PC-3 (cell line): ENCODE measurements at regions not wholly inside any gene's neighbourhood (a gene's known extent, or its start where the extent isn't known, plus 50 kb on each side); places are given as distances from the start of the nearest gene placed in this dataset.

Source experiments
- ATAC-seq: fragments of 200-7000 bp; cut with Tn5 transposase; 2 replicates; pipeline ENCODE4 v1.9.1; 2020; ENCODE audit warnings: mild to moderate bottlenecking, moderate library complexity
- BruUV-seq: library from RNA; stranded (reverse); fragments of 400-500 nt; replicated peaks from 2 replicates; lab custom pipeline; 2021; lab: Mats Ljungman, UMichigan
- CTCF ChIA-PET: fragments of 300-600 bp; sonication (Branson Sonifier 250); formaldehyde crosslinking; loops from one replicate; lab custom pipeline; 2022; ENCODE audit warnings: antibody characterized with exemption; lab: Charles Lee
- POLR2A ChIA-PET: fragments of 300-600 bp; sonication (Branson Sonifier 250); formaldehyde crosslinking; loops from one replicate; lab custom pipeline; 2022; ENCODE audit warnings: antibody characterized with exemption; ENCODE audit not compliant: unreplicated experiment; lab: Charles Lee
- DNase-seq: peaks from one replicate; pipeline ENCODE4 v3.0.0-alpha.2; 2015
- H2AFZ ChIP-seq: fragments of 300-600 bp; sonication (generic); 2 replicates; pipeline ENCODE4 v1.6.0; 2016; ENCODE audit warnings: antibody characterized with exemption, low read length
- H3F3A ChIP-seq: fragments of 300-600 bp; sonication (generic); one replicate; pipeline ENCODE4 v1.6.0; 2017; ENCODE audit warnings: antibody characterized with exemption, low read length, control low read depth, mild to moderate bottlenecking; ENCODE audit not compliant: unreplicated experiment
- H3K27ac ChIP-seq: fragments of 300-600 bp; sonication (generic); 2 replicates; pipeline ENCODE4 v1.5.1; 2016; ENCODE audit warnings: mild to moderate bottlenecking, low read length
- H3K27me3 ChIP-seq: fragments of 300-600 bp; sonication (generic); 2 replicates; pipeline ENCODE4 v1.6.1; 2016; ENCODE audit warnings: low read length, mixed read lengths
- H3K36me3 ChIP-seq: fragments of 300-600 bp; sonication (generic); 2 replicates; pipeline ENCODE4 v1.6.1; 2016; ENCODE audit warnings: low read depth, mixed run types, low read length, mixed read lengths
- H3K4me1 ChIP-seq: fragments of 300-600 bp; sonication (generic); 2 replicates; pipeline ENCODE4 v1.5.1; 2016; ENCODE audit warnings: low read length; ENCODE audit not compliant: insufficient read depth
- H3K4me2 ChIP-seq: fragments of 300-600 bp; sonication (generic); 2 replicates; pipeline ENCODE4 v1.6.0; 2016; ENCODE audit warnings: low read length
- H3K4me3 ChIP-seq: fragments of 300-600 bp; sonication (generic); 2 replicates; pipeline ENCODE4 v1.5.1; 2016; ENCODE audit warnings: mild to moderate bottlenecking, low read length, mixed read lengths
- H3K79me2 ChIP-seq: fragments of 300-600 bp; sonication (generic); 2 replicates; pipeline ENCODE4 v1.6.1; 2017; ENCODE audit warnings: low read length, mixed read lengths
- H3K9ac ChIP-seq: fragments of 300-600 bp; sonication (generic); 2 replicates; pipeline ENCODE4 v1.6.0; 2016; ENCODE audit warnings: mild to moderate bottlenecking, low read length
- H3K9me2 ChIP-seq: fragments of 300-600 bp; sonication (generic); replicated peaks from 2 replicates; pipeline ENCODE4 v1.6.1; 2016; ENCODE audit warnings: mixed run types, low read length, mixed read lengths
- H3K9me3 ChIP-seq: fragments of 300-600 bp; sonication (generic); 2 replicates; pipeline ENCODE4 v1.6.1; 2016; ENCODE audit warnings: low read length, mixed read lengths
- H4K20me1 ChIP-seq: fragments of 300-600 bp; sonication (generic); 2 replicates; pipeline ENCODE4 v1.6.1; 2016; ENCODE audit warnings: low read length, mixed read lengths
- EZH2 ChIP-seq: fragments of 300-600 bp; sonication (generic); IDR thresholded peaks from one replicate; pipeline ENCODE4 v1.6.1; 2017; ENCODE audit warnings: antibody characterized with exemption, mild to moderate bottlenecking, low read length; ENCODE audit not compliant: unreplicated experiment
- EZH2phosphoT487 ChIP-seq: fragments of 300-600 bp; sonication (generic); IDR thresholded peaks from 2 replicates; pipeline ENCODE4 v1.6.1; 2018; ENCODE audit warnings: mild to moderate bottlenecking, antibody characterized with exemption, low read length, borderline replicate concordance
- intact Hi-C: fragments of 100-400 bp; cut with micrococcal nuclease; formaldehyde crosslinking; loops from 2 replicates; pipeline ENCODE4 v1.9.0; 2023
- TF ChIP-seq, protein P1 (sequence below): fragments of 300-600 bp; sonication (generic); conservative IDR thresholded peaks from 2 replicates; pipeline ENCODE4 v1.5.1; 2017; ENCODE audit warnings: antibody characterized with exemption, low read depth, mild to moderate bottlenecking, low read length

DNA sequence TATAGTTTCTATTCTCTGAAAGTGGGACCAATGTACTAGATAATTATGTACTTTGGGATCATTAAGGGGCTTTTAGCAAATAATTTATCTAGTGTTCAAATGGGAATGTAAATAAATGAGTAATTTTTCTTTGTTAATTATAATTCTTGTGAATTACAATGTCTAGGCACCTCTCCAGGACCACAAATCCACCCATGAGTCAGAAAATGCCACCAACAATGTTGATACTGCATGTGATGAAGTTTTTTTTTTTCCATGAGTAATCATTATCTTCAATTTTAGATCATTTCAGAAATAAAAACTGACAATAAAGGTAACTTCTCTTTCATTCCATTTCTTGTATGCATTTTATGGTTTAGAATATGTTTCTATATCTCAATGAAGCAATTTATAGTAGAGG lies 470.3 kb downstream of the VRK1 start:
- ChIA-PET CTCF (no interaction called here), POLR2A (no interaction called here)
- peak overlapping the region; percentile 64 for H3K4me2 ChIP-seq
- H3K27ac ChIP-seq, result peak overlapping the region; percentile 87
- no peak overlapping the region for H3K4me3 ChIP-seq
- intact Hi-C loops, result no loop called here
- ATAC-seq (no peak), DNase-seq (peak; percentile 66)
- H4K20me1 ChIP-seq, result no peaks in the 10 kb centered on the region
- H3F3A ChIP-seq, result peaks cover 5% of the 10 kb centered on the region
- no peaks in the 10 kb centered on the region for H3K9me2 ChIP-seq
- H3K9me3 ChIP-seq, result no peaks in the 10 kb centered on the region
- H3K79me2 ChIP-seq, result no peaks in the 10 kb centered on the region
- TF ChIP-seq EZH2phosphoT487, result no peak
- TF ChIP-seq, protein P1, sequence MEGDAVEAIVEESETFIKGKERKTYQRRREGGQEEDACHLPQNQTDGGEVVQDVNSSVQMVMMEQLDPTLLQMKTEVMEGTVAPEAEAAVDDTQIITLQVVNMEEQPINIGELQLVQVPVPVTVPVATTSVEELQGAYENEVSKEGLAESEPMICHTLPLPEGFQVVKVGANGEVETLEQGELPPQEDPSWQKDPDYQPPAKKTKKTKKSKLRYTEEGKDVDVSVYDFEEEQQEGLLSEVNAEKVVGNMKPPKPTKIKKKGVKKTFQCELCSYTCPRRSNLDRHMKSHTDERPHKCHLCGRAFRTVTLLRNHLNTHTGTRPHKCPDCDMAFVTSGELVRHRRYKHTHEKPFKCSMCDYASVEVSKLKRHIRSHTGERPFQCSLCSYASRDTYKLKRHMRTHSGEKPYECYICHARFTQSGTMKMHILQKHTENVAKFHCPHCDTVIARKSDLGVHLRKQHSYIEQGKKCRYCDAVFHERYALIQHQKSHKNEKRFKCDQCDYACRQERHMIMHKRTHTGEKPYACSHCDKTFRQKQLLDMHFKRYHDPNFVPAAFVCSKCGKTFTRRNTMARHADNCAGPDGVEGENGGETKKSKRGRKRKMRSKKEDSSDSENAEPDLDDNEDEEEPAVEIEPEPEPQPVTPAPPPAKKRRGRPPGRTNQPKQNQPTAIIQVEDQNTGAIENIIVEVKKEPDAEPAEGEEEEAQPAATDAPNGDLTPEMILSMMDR, result no peak
- no peak for TF ChIP-seq EZH2
- peak overlapping the region; percentile 46 for H3K9ac ChIP-seq
- no peaks in the 10 kb centered on the region for H3K36me3 ChIP-seq
- H3K27me3 ChIP-seq, result no peaks in the 10 kb centered on the region
- H2AFZ ChIP-seq, result no peak overlapping the region
- no TSS peak for BruUV-seq
- peaks cover 49% of the 10 kb centered on the region for H3K4me1 ChIP-seq

DNA sequence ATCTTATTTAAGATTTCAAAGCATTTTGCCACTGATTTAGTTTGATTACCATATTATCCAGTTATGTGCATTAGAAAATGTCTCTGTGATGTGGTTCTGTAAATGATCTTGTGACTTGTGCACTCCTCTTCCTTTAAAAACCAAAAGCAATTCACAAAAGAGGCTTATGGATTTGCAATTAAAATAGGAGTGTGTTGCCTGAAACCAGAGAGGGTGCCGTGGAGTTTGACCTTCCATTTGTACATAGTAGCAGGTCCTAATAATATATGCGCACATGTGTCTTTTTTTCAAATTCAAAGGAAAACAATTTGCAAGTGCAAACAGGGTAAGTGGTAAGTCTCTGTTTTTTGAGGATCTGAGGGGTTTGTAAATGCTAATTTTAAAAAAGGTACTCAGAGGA lies 470.9 kb downstream of the VRK1 start:
- TSS peak; percentile 23 for BruUV-seq
- 0 out of 2 replicates have a peak overlapping the region, but pooled peaks have one; percentile 14 for H3K9ac ChIP-seq
- peak overlapping the region; percentile 87 for H3K27ac ChIP-seq
- H3K36me3 ChIP-seq, result no peaks in the 10 kb centered on the region
- no peak overlapping the region for H3K4me3 ChIP-seq
- no peaks in the 10 kb centered on the region for H3K9me3 ChIP-seq
- ATAC-seq (no peak), DNase-seq (no peak)
- intact Hi-C loops, result no loop called here
- no peak for TF ChIP-seq EZH2
- TF ChIP-seq, protein P1, result no peak
- no peak for TF ChIP-seq EZH2phosphoT487
- no peaks in the 10 kb centered on the region for H3K79me2 ChIP-seq
- H3K9me2 ChIP-seq, result no peaks in the 10 kb centered on the region
- ChIA-PET POLR2A (no interaction called here), CTCF (no interaction called here)
- H3K4me1 ChIP-seq, result peaks cover 49% of the 10 kb centered on the region
- peak overlapping the region; percentile 64 for H3K4me2 ChIP-seq
- H3F3A ChIP-seq, result peaks cover 5% of the 10 kb centered on the region
- H3K27me3 ChIP-seq, result no peaks in the 10 kb centered on the region
- H2AFZ ChIP-seq, result no peak overlapping the region
- H4K20me1 ChIP-seq, result no peaks in the 10 kb centered on the region

DNA sequence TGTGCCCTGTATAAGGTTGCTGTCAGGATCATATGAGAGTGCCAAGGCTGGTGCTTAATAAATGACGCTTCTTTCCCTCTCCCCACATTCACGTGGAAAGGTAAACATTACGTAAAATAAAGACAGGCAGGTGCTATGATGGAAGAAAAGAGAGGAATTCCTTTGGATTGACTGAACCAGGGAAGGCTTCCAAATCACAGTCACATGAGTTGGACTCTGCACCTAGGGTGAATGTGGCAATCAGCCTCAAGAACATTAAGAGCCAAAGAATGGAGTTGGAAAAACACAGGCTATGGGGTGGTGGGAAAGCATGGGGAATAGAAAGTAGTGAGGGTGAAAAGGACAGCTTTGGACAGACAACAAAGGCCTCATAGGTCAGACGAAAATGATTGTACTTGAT lies 473.1 kb downstream of the VRK1 start:
- intact Hi-C loops, result loop anchor here (10.0 kb wide), 1 partner anchor 436 kb away; no protein-coding TSS in a partner anchor
- no peak for TF ChIP-seq EZH2phosphoT487
- H3K9me3 ChIP-seq, result no peaks in the 10 kb centered on the region
- H3F3A ChIP-seq, result peaks cover 5% of the 10 kb centered on the region
- BruUV-seq, result no TSS peak
- peaks cover 48% of the 10 kb centered on the region for H3K4me1 ChIP-seq
- DNase-seq (peak; percentile 55), ATAC-seq (no peak)
- no peak overlapping the region for H2AFZ ChIP-seq
- CTCF ChIA-PET, result no interaction called here
- H3K27me3 ChIP-seq, result no peaks in the 10 kb centered on the region
- H3K27ac ChIP-seq, result no peak overlapping the region
- no peak overlapping the region for H3K4me2 ChIP-seq
- no peak overlapping the region for H3K9ac ChIP-seq
- no peaks in the 10 kb centered on the region for H3K36me3 ChIP-seq
- no peaks in the 10 kb centered on the region for H4K20me1 ChIP-seq
- no peaks in the 10 kb centered on the region for H3K79me2 ChIP-seq
- H3K4me3 ChIP-seq, result no peak overlapping the region
- POLR2A ChIA-PET, result no interaction called here
- H3K9me2 ChIP-seq, result no peaks in the 10 kb centered on the region
